MCF 10A (cell line): ENCODE measurements at regions not wholly inside any gene's neighbourhood (a gene's known extent, or its start where the extent isn't known, plus 50 kb on each side); places are given as distances from the start of the nearest gene placed in this dataset.

Source experiments
- BruUV-seq: library from RNA; stranded (reverse); fragments of 400-500 nt; replicated peaks from 2 replicates; lab custom pipeline; 2021; lab: Mats Ljungman, UMichigan
- CTCF ChIA-PET: fragments of 300-600 bp; sonication (Branson Sonifier 250); formaldehyde crosslinking; extraction: SDS; loops from one replicate; lab custom pipeline; 2021; ENCODE audit warnings: antibody characterized with exemption, inconsistent platforms; lab: Yijun Ruan, JAX
- POLR2A ChIA-PET: fragments of 300-600, 350-650 bp; sonication (Branson Sonifier 250); formaldehyde crosslinking; extraction: SDS; loops from one replicate; lab custom pipeline; 2020; ENCODE audit warnings: antibody characterized with exemption, inconsistent platforms; lab: Yijun Ruan, JAX
- DNase-seq: peaks from one replicate; pipeline ENCODE4 v3.0.0-alpha.2; 2018; ENCODE audit not compliant: unreplicated experiment
- H3K27ac Mint-ChIP-seq: one replicate; pipeline ENCODE4 v1.8.0; 2022; ENCODE audit warnings: mild to moderate bottlenecking, low read depth, mixed read lengths; ENCODE audit not compliant: unreplicated experiment
- H3K27me3 Mint-ChIP-seq: one replicate; pipeline ENCODE4 v1.8.0; 2022; ENCODE audit warnings: mixed read lengths; ENCODE audit not compliant: insufficient read depth, unreplicated experiment
- H3K36me3 Mint-ChIP-seq: one replicate; pipeline ENCODE4 v1.8.0; 2022; ENCODE audit warnings: mild to moderate bottlenecking, moderate library complexity, mixed read lengths; ENCODE audit not compliant: insufficient read depth, unreplicated experiment
- H3K4me1 Mint-ChIP-seq: one replicate; pipeline ENCODE4 v1.8.0; 2022; ENCODE audit warnings: mixed read lengths; ENCODE audit not compliant: insufficient read depth, unreplicated experiment
- H3K4me3 Mint-ChIP-seq: one replicate; pipeline ENCODE4 v1.8.0; 2022; ENCODE audit warnings: mild to moderate bottlenecking, moderate library complexity, mixed read lengths; ENCODE audit not compliant: unreplicated experiment
- H3K9me3 Mint-ChIP-seq: one replicate; pipeline ENCODE4 v1.8.0; 2022; ENCODE audit warnings: mixed read lengths; ENCODE audit not compliant: unreplicated experiment
- intact Hi-C: fragments of 100-400 bp; cut with micrococcal nuclease; formaldehyde crosslinking; loops from 2 replicates; pipeline ENCODE4 v1.14.1; 2022
- TF ChIP-seq, protein P1 (sequence below): fragments of 200-600 bp; IDR thresholded peaks from one replicate; pipeline ENCODE4 v1.8.0; 2022; ENCODE audit warnings: antibody characterized with exemption, mild to moderate bottlenecking; ENCODE audit not compliant: unreplicated experiment

DNA sequence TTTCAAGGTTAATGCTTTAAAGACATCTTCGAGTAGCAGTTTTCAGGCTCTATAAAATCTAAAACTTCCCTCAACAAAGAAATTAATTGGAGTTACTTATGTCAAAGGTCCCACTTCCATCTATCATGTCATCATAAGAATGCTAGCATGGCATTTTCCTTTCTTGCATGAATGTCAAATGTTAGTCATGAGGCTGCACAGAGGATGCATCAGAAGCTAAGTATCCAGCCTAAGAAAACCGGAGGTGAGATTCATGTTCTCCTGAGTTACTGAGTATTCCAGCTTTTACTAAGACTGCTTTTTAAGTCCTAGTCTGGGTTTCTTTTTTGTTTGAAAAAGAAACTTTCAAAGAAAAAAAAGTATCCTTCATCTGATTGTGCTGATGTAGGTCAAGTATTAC is 130.6 kb upstream of the CDH19 start:
- no TSS peak for BruUV-seq
- ChIA-PET CTCF (no interaction called here), POLR2A (interaction anchor here (0.6 kb wide), 1 partner anchor 962 kb away, joined by 6 read pairs; no protein-coding TSS in a partner anchor)
- intact Hi-C loops: no loop called here
- Mint-ChIP-seq H3K4me3 (no peak overlapping the region), H3K9me3 (peaks cover 16% of the 10 kb centered on the region), H3K27me3 (peaks cover 13% of the 10 kb centered on the region), H3K36me3 (no peaks in the 10 kb centered on the region), H3K4me1 (no peaks in the 10 kb centered on the region), H3K27ac (no peak overlapping the region)
- no peak for DNase-seq
- TF ChIP-seq, protein P1, sequence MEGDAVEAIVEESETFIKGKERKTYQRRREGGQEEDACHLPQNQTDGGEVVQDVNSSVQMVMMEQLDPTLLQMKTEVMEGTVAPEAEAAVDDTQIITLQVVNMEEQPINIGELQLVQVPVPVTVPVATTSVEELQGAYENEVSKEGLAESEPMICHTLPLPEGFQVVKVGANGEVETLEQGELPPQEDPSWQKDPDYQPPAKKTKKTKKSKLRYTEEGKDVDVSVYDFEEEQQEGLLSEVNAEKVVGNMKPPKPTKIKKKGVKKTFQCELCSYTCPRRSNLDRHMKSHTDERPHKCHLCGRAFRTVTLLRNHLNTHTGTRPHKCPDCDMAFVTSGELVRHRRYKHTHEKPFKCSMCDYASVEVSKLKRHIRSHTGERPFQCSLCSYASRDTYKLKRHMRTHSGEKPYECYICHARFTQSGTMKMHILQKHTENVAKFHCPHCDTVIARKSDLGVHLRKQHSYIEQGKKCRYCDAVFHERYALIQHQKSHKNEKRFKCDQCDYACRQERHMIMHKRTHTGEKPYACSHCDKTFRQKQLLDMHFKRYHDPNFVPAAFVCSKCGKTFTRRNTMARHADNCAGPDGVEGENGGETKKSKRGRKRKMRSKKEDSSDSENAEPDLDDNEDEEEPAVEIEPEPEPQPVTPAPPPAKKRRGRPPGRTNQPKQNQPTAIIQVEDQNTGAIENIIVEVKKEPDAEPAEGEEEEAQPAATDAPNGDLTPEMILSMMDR: no peak

- TF ChIP-seq, protein P1: no peak
- H3K4me3 Mint-ChIP-seq: no peak overlapping the region
- no peaks in the 10 kb centered on the region for H3K4me1 Mint-ChIP-seq
- H3K27ac Mint-ChIP-seq: no peak overlapping the region
- intact Hi-C loops: no loop called here
- peaks cover 16% of the 10 kb centered on the region for H3K9me3 Mint-ChIP-seq
- peaks cover 13% of the 10 kb centered on the region for H3K27me3 Mint-ChIP-seq
- no peak for DNase-seq
- no TSS peak for BruUV-seq
- POLR2A ChIA-PET: no interaction called here
- CTCF ChIA-PET: interaction anchor here (1.7 kb wide), 1 partner anchor 10 kb away, joined by 4 read pairs; no protein-coding TSS in a partner anchor
- no peaks in the 10 kb centered on the region for H3K36me3 Mint-ChIP-seq
Measured at GRCh38 chr18:66731890-66732289, 128.0 kb upstream of the CDH19 start.

GRCh38 chr18:66729442-66730239 is 125.8 kb upstream of the CDH19 start:
- no peaks in the 10 kb centered on the region for H3K9me3 Mint-ChIP-seq
- H3K27ac Mint-ChIP-seq: no peak overlapping the region
- H3K36me3 Mint-ChIP-seq: no peaks in the 10 kb centered on the region
- ChIA-PET POLR2A (no interaction called here), CTCF (interaction anchor here (0.7 kb wide), 1 partner anchor 137 kb away, joined by 3 read pairs; no protein-coding TSS in a partner anchor)
- H3K4me3 Mint-ChIP-seq: no peak overlapping the region
- no peaks in the 10 kb centered on the region for H3K4me1 Mint-ChIP-seq
- TF ChIP-seq, protein P1: no peak
- BruUV-seq: no TSS peak
- no peak for DNase-seq
- intact Hi-C loops: no loop called here
- H3K27me3 Mint-ChIP-seq: peaks cover 3% of the 10 kb centered on the region

GRCh38 chr18:66728951-66729350 is 125.1 kb upstream of the CDH19 start:
- Mint-ChIP-seq H3K4me3 (no peak overlapping the region), H3K36me3 (no peaks in the 10 kb centered on the region), H3K27ac (no peak overlapping the region), H3K4me1 (no peaks in the 10 kb centered on the region), H3K27me3 (no peaks in the 10 kb centered on the region), H3K9me3 (no peaks in the 10 kb centered on the region)
- POLR2A ChIA-PET: interaction anchor here (0.5 to 1.3 kb wide), 2 partner anchors 24 to 641 kb away, joined by 3 read pairs; no protein-coding TSS in a partner anchor
- CTCF ChIA-PET: interaction anchor here (0.7 kb wide), 1 partner anchor 138 kb away, joined by 3 read pairs; no protein-coding TSS in a partner anchor
- DNase-seq: no peak
- intact Hi-C loops: no loop called here
- TF ChIP-seq, protein P1: no peak
- no TSS peak for BruUV-seq
